Neural progenitor cell (in vitro differentiated cells): ENCODE measurements at regions not wholly inside any gene's neighbourhood (a gene's known extent, or its start where the extent isn't known, plus 50 kb on each side); places are given as distances from the start of the nearest gene placed in this dataset.

ENCODE experiments used
- DNase-seq: peaks from one replicate; pipeline ENCODE4 v3.0.0-alpha.2; 2016; ENCODE audit warnings: low spot score
- H2AFZ ChIP-seq: fragments of 200-600 bp; sonication (generic); replicated peaks from 2 replicates; pipeline ENCODE4 v1.6.1; 2016; ENCODE audit warnings: antibody characterized with exemption
- H3F3A ChIP-seq: fragments of 200-600 bp; sonication (generic); 2 replicates; pipeline ENCODE4 v1.6.1; 2016; ENCODE audit warnings: antibody characterized with exemption, low read depth
- H3K27ac ChIP-seq: fragments of 200-600 bp; sonication (generic); 2 replicates; pipeline ENCODE4 v1.5.1; 2016; ENCODE audit warnings: mild to moderate bottlenecking
- H3K27me3 ChIP-seq: fragments of 200-600 bp; sonication (generic); 2 replicates; pipeline ENCODE4 v1.6.1; 2016; ENCODE audit warnings: mild to moderate bottlenecking, moderate library complexity
- H3K36me3 ChIP-seq: fragments of 200-600 bp; sonication (generic); 2 replicates; pipeline ENCODE4 v1.5.1; 2016
- H3K4me1 ChIP-seq: fragments of 200-600 bp; sonication (generic); 2 replicates; pipeline ENCODE4 v1.6.1; 2016; ENCODE audit warnings: mixed run types
- H3K4me2 ChIP-seq: fragments of 200-600 bp; sonication (generic); 2 replicates; pipeline ENCODE4 v1.6.1; 2016
- H3K4me3 ChIP-seq: fragments of 200-600 bp; sonication (generic); 2 replicates; pipeline ENCODE4 v1.5.1; 2016
- H3K79me2 ChIP-seq: fragments of 200-600 bp; sonication (generic); 2 replicates; pipeline ENCODE4 v1.6.1; 2016; ENCODE audit warnings: low read depth
- H3K9ac ChIP-seq: fragments of 200-600 bp; sonication (generic); 2 replicates; pipeline ENCODE4 v1.6.1; 2016
- H3K9me3 ChIP-seq: fragments of 200-600 bp; sonication (generic); 2 replicates; pipeline ENCODE4 v1.5.1; 2016; ENCODE audit warnings: low read depth
- H4K20me1 ChIP-seq: fragments of 200-600 bp; sonication (generic); 2 replicates; pipeline ENCODE4 v1.6.1; 2016; ENCODE audit warnings: low read depth
- H3K27ac Mint-ChIP-seq: 3 replicates; pipeline ENCODE4 v1.8.0; 2021; ENCODE audit warnings: mixed read lengths
- H3K27me3 Mint-ChIP-seq: 2 replicates; pipeline ENCODE4 v1.8.0; 2022; ENCODE audit warnings: low read depth, mild to moderate bottlenecking, inconsistent platforms, moderate library complexity, mixed read lengths; ENCODE audit not compliant: insufficient read depth
- H3K36me3 Mint-ChIP-seq: 3 replicates; pipeline ENCODE4 v1.8.0; 2021; ENCODE audit warnings: mixed read lengths
- H3K4me1 Mint-ChIP-seq: 3 replicates; pipeline ENCODE4 v1.8.0; 2021; ENCODE audit warnings: mixed read lengths
- H3K4me3 Mint-ChIP-seq: 3 replicates; pipeline ENCODE4 v1.8.0; 2021; ENCODE audit warnings: mild to moderate bottlenecking, moderate library complexity, mixed read lengths
- H3K9me3 Mint-ChIP-seq: 3 replicates; pipeline ENCODE4 v1.8.0; 2020; ENCODE audit warnings: mixed read lengths
- CTCF ChIP-seq: fragments of 200-600 bp; sonication (generic); IDR thresholded peaks from 2 replicates; pipeline ENCODE4 v1.5.1; 2017; ENCODE audit warnings: antibody characterized with exemption, mild to moderate bottlenecking
- EZH2 ChIP-seq: fragments of 200-600 bp; sonication (generic); IDR thresholded peaks from 2 replicates; pipeline ENCODE4 v1.6.1; 2017; ENCODE audit warnings: antibody characterized with exemption, mild to moderate bottlenecking, moderate library complexity
- EZH2phosphoT487 ChIP-seq: fragments of 200-600 bp; sonication (generic); IDR thresholded peaks from 2 replicates; pipeline ENCODE4 v1.6.1; 2017; ENCODE audit warnings: antibody characterized with exemption

- H3K36me3 Mint-ChIP-seq: no peaks in the 10 kb centered on the region
- peak overlapping the region; percentile 69 for H3K27ac Mint-ChIP-seq
- no peak overlapping the region for H3K4me3 Mint-ChIP-seq
- H3K4me1 Mint-ChIP-seq: peaks cover 28% of the 10 kb centered on the region
- no peak for DNase-seq
- peaks cover 16% of the 10 kb centered on the region for H3K27me3 Mint-ChIP-seq
- no peaks in the 10 kb centered on the region for H3F3A ChIP-seq
- H3K36me3 ChIP-seq: no peaks in the 10 kb centered on the region
- H3K79me2 ChIP-seq: no peaks in the 10 kb centered on the region
- no peaks in the 10 kb centered on the region for H3K9me3 Mint-ChIP-seq
- peak overlapping the region; percentile 89 for H2AFZ ChIP-seq
- no peaks in the 10 kb centered on the region for H3K27me3 ChIP-seq
- peaks cover 10% of the 10 kb centered on the region for H3K4me1 ChIP-seq
- no peaks in the 10 kb centered on the region for H4K20me1 ChIP-seq
- TF ChIP-seq EZH2phosphoT487 (no peak), CTCF (no peak), EZH2 (no peak)
- H3K9ac ChIP-seq: no peak overlapping the region
- H3K27ac ChIP-seq: no peak overlapping the region
- H3K9me3 ChIP-seq: no peaks in the 10 kb centered on the region
- H3K4me3 ChIP-seq: no peak overlapping the region
- no peak overlapping the region for H3K4me2 ChIP-seq
These were observed 117.5 kb downstream of the CEBPB start for GRCh38 chr20:50308166-50308512.

- Histone ChIP-seq H3K9me3 (no peaks in the 10 kb centered on the region), H3K27ac (no peak overlapping the region), H3K4me3 (no peak overlapping the region), H3K79me2 (no peaks in the 10 kb centered on the region), H3K36me3 (no peaks in the 10 kb centered on the region), H3K9ac (no peak overlapping the region), H2AFZ (peak overlapping the region; percentile 89), H3F3A (no peaks in the 10 kb centered on the region), H3K4me1 (peaks cover 10% of the 10 kb centered on the region), H4K20me1 (no peaks in the 10 kb centered on the region), H3K27me3 (no peaks in the 10 kb centered on the region), H3K4me2 (peak overlapping the region; percentile 17)
- Mint-ChIP-seq H3K4me3 (no peak overlapping the region), H3K9me3 (no peaks in the 10 kb centered on the region), H3K4me1 (peaks cover 31% of the 10 kb centered on the region), H3K27me3 (peaks cover 16% of the 10 kb centered on the region), H3K27ac (peak overlapping the region; percentile 69), H3K36me3 (no peaks in the 10 kb centered on the region)
- DNase-seq: peak; percentile 73
- TF ChIP-seq EZH2 (no peak), CTCF (peak; percentile 8), EZH2phosphoT487 (no peak)
These were observed 118.1 kb downstream of the CEBPB start for GRCh38 chr20:50308513-50309279.

DNA sequence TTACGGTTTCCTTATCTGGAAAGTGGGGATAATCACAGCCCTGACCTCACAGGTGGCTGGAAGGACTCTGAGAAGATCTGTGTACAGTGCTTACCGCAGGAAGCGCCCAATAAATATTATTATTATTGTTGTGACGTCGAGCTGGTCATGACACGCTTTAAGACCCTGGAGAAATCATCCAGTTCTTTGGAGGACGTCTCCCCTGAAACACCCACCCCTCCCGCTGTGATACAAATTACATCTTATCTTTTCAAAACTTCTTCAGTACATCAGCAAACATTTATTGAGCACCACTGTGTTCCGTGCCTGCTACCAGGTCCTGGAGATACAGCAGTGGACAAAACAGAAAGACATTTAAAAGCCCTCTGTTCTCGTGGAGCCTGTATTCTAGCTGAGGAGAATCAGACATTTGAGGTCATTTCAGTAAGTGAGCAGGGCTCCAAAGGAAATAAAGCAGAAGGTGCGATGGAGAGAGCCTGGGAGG is 118.7 kb downstream of the CEBPB start:
- Histone ChIP-seq H3K4me2 (peak overlapping the region; percentile 24), H3K27ac (no peak overlapping the region), H3K9ac (no peak overlapping the region), H3F3A (no peaks in the 10 kb centered on the region), H3K27me3 (no peaks in the 10 kb centered on the region), H3K4me1 (peaks cover 15% of the 10 kb centered on the region), H3K4me3 (no peak overlapping the region), H2AFZ (peak overlapping the region; percentile 89), H3K79me2 (no peaks in the 10 kb centered on the region), H3K36me3 (no peaks in the 10 kb centered on the region), H3K9me3 (no peaks in the 10 kb centered on the region), H4K20me1 (no peaks in the 10 kb centered on the region)
- Mint-ChIP-seq H3K4me1 (peaks cover 31% of the 10 kb centered on the region), H3K27ac (peak overlapping the region; percentile 69), H3K27me3 (peaks cover 12% of the 10 kb centered on the region), H3K4me3 (no peak overlapping the region), H3K36me3 (no peaks in the 10 kb centered on the region), H3K9me3 (no peaks in the 10 kb centered on the region)
- TF ChIP-seq CTCF (no peak), EZH2phosphoT487 (no peak), EZH2 (no peak)
- no peak for DNase-seq
